IMR-90 (cell line): ENCODE measurements at regions not wholly inside any gene's neighbourhood (a gene's known extent, or its start where the extent isn't known, plus 50 kb on each side); places are given as distances from the start of the nearest gene placed in this dataset.

Source experiments
- CEBPB ChIP-seq: IDR thresholded peaks from 2 replicates; pipeline ENCODE4 v1.6.1; 2012; ENCODE audit warnings: low read depth, low read length, improper control_type of control experiment
- CHD1 ChIP-seq: IDR thresholded peaks from 2 replicates; pipeline ENCODE4 v1.6.1; 2012; ENCODE audit warnings: low read depth, low read length, improper control_type of control experiment
- FOS ChIP-seq: fragments of 150-350 bp; IDR thresholded peaks from 2 replicates; pipeline ENCODE4 v1.6.1; 2016; ENCODE audit warnings: low read depth, low read length
- MAFK ChIP-seq: IDR thresholded peaks from 2 replicates; pipeline ENCODE4 v1.6.1; 2012; ENCODE audit warnings: low read depth, low read length, improper control_type of control experiment
- MAZ ChIP-seq: IDR thresholded peaks from 2 replicates; pipeline ENCODE4 v1.6.1; 2012; ENCODE audit warnings: low read depth, mild to moderate bottlenecking, low read length, improper control_type of control experiment, moderate library complexity, borderline replicate concordance
- POLR2A ChIP-seq: IDR thresholded peaks from 2 replicates; pipeline ENCODE4 v1.6.1; 2012; ENCODE audit warnings: mild to moderate bottlenecking, low read depth, low read length
- RAD21 ChIP-seq: IDR thresholded peaks from 2 replicates; pipeline ENCODE4 v1.6.1; 2012; ENCODE audit warnings: low read length, improper control_type of control experiment
- RCOR1 ChIP-seq: IDR thresholded peaks from 2 replicates; pipeline ENCODE4 v1.6.1; 2012; ENCODE audit warnings: mild to moderate bottlenecking, low read length, improper control_type of control experiment; ENCODE audit not compliant: insufficient replicate concordance
- SMC3 ChIP-seq: fragments of 150-350 bp; IDR thresholded peaks from 2 replicates; pipeline ENCODE4 v1.6.1; 2016; ENCODE audit warnings: low read depth, mild to moderate bottlenecking, antibody characterized with exemption, low read length, moderate library complexity
- TF ChIP-seq, protein P1 (sequence below): conservative IDR thresholded peaks from 2 replicates; pipeline ENCODE4 v1.5.1; 2012; ENCODE audit warnings: mild to moderate bottlenecking, low read depth, low read length, improper control_type of control experiment
- TF ChIP-seq, protein P2 (sequence below): fragments of 150-350 bp; IDR thresholded peaks from 2 replicates; pipeline ENCODE4 v1.6.1; 2017; ENCODE audit warnings: mild to moderate bottlenecking, antibody characterized with exemption, low read length, low read depth

DNA sequence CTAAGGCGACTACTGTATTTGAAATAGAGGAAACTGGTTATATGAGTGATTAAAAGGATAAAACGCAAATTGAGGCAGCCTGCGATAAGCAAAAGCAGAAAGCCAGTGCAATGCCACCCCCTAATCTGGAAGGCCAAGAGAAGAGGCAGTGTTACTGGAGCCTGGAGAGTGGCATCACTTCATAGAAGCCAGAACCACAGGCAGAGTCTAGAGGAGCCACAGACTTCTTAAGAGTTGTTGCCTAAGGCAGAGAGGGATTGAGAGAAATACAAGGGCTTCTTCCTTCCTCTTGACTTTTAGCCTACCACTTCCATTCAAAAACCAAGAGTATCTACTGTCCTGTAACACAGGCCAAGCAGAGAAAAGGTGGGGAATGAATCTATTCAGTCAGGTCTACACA, 94.9 kb upstream of the SKAP2 start:
- TF ChIP-seq MAFK, result no peak
- TF ChIP-seq MAZ, result no peak
- TF ChIP-seq, protein P1, sequence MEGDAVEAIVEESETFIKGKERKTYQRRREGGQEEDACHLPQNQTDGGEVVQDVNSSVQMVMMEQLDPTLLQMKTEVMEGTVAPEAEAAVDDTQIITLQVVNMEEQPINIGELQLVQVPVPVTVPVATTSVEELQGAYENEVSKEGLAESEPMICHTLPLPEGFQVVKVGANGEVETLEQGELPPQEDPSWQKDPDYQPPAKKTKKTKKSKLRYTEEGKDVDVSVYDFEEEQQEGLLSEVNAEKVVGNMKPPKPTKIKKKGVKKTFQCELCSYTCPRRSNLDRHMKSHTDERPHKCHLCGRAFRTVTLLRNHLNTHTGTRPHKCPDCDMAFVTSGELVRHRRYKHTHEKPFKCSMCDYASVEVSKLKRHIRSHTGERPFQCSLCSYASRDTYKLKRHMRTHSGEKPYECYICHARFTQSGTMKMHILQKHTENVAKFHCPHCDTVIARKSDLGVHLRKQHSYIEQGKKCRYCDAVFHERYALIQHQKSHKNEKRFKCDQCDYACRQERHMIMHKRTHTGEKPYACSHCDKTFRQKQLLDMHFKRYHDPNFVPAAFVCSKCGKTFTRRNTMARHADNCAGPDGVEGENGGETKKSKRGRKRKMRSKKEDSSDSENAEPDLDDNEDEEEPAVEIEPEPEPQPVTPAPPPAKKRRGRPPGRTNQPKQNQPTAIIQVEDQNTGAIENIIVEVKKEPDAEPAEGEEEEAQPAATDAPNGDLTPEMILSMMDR, result no peak
- no peak for TF ChIP-seq CEBPB
- TF ChIP-seq SMC3, result no peak
- TF ChIP-seq RAD21, result no peak
- no peak for TF ChIP-seq POLR2A
- no peak for TF ChIP-seq RCOR1
- TF ChIP-seq FOS, result no peak
- no peak for TF ChIP-seq CHD1
- TF ChIP-seq, protein P2, sequence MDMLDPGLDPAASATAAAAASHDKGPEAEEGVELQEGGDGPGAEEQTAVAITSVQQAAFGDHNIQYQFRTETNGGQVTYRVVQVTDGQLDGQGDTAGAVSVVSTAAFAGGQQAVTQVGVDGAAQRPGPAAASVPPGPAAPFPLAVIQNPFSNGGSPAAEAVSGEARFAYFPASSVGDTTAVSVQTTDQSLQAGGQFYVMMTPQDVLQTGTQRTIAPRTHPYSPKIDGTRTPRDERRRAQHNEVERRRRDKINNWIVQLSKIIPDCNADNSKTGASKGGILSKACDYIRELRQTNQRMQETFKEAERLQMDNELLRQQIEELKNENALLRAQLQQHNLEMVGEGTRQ, result no peak
